ENCODE measurements at regions not wholly inside any gene's neighbourhood (a gene's known extent, or its start where the extent isn't known, plus 50 kb on each side); places are given as distances from the start of the nearest gene placed in this dataset.

DNA sequence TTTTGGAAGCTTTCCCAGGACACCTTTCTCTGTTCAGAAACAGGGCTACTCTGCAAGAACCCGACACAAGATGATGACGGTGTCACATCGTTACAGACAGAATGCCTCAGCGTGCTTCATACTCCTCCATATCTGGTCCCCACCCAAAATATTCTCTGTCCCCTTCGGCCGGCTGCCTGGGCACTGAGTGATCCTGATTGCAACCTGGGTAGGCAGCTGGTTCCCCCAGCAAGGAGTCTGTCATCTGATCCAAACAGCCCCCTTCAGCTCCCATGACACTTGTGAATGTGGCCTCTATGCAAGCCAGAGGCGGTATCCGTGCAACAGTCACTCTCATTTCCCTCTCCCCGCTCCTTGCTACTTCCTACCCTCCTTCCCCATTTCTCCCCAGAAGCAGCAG is 431.7 kb upstream of the B3GAT1 start:
- no peak overlapping the region for H3K4me3 Mint-ChIP-seq (ENCODE audit: unreplicated experiment)
- H3K4me1 Mint-ChIP-seq (ENCODE audit: insufficient read depth, unreplicated experiment), result no peaks in the 10 kb centered on the region
- TF ChIP-seq, protein P1, sequence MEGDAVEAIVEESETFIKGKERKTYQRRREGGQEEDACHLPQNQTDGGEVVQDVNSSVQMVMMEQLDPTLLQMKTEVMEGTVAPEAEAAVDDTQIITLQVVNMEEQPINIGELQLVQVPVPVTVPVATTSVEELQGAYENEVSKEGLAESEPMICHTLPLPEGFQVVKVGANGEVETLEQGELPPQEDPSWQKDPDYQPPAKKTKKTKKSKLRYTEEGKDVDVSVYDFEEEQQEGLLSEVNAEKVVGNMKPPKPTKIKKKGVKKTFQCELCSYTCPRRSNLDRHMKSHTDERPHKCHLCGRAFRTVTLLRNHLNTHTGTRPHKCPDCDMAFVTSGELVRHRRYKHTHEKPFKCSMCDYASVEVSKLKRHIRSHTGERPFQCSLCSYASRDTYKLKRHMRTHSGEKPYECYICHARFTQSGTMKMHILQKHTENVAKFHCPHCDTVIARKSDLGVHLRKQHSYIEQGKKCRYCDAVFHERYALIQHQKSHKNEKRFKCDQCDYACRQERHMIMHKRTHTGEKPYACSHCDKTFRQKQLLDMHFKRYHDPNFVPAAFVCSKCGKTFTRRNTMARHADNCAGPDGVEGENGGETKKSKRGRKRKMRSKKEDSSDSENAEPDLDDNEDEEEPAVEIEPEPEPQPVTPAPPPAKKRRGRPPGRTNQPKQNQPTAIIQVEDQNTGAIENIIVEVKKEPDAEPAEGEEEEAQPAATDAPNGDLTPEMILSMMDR (IDR thresholded peaks at IDR 0.05; ENCODE audit: unreplicated experiment), result no peak
- no peaks in the 10 kb centered on the region for H3K36me3 Mint-ChIP-seq (ENCODE audit: insufficient read depth, unreplicated experiment)
- H3K27ac Mint-ChIP-seq (ENCODE audit: low read depth, unreplicated experiment), result no peak overlapping the region
- DNase-seq (ENCODE audit: unreplicated experiment), result no peak
- H3K27me3 Mint-ChIP-seq (ENCODE audit: insufficient read depth, unreplicated experiment), result no peaks in the 10 kb centered on the region
- BruUV-seq (replicated peaks), result no TSS peak
- H3K9me3 Mint-ChIP-seq (ENCODE audit: unreplicated experiment), result peaks cover 22% of the 10 kb centered on the region
- CTCF ChIA-PET, result no interaction called here
- POLR2A ChIA-PET, result no interaction called here
- intact Hi-C loops (cut with micrococcal nuclease), result no loop called here

DNA sequence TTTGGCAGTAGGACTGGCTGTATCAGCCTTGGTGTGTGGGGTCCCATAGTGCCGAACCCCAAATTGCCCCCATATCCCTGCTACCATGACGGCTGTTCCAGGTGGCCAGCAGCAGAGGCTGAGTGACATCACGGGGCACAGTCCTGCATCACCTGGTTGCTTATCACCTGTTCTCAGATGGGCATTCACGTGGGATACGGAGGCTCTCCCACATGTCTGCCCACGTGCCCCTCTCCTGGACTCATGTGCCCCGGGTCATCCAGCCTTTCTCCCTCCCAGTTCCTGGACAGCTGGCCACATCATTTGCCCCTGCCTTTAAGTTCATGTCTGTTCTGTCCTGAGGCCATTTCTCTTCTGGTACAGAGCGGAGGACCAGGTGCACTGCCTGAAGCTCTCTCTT is 431.0 kb upstream of the B3GAT1 start:
- Mint-ChIP-seq H3K36me3 (ENCODE audit: insufficient read depth, unreplicated experiment) (no peaks in the 10 kb centered on the region), H3K27ac (ENCODE audit: low read depth, unreplicated experiment) (no peak overlapping the region), H3K4me1 (ENCODE audit: insufficient read depth, unreplicated experiment) (no peaks in the 10 kb centered on the region), H3K27me3 (ENCODE audit: insufficient read depth, unreplicated experiment) (no peaks in the 10 kb centered on the region), H3K9me3 (ENCODE audit: unreplicated experiment) (peaks cover 22% of the 10 kb centered on the region), H3K4me3 (ENCODE audit: unreplicated experiment) (no peak overlapping the region)
- CTCF ChIA-PET, result no interaction called here
- POLR2A ChIA-PET, result no interaction called here
- intact Hi-C loops (cut with micrococcal nuclease), result no loop called here
- DNase-seq (ENCODE audit: unreplicated experiment), result no peak
- TF ChIP-seq, protein P1 (IDR thresholded peaks at IDR 0.05; ENCODE audit: unreplicated experiment), result no peak
- BruUV-seq (replicated peaks), result no TSS peak

DNA sequence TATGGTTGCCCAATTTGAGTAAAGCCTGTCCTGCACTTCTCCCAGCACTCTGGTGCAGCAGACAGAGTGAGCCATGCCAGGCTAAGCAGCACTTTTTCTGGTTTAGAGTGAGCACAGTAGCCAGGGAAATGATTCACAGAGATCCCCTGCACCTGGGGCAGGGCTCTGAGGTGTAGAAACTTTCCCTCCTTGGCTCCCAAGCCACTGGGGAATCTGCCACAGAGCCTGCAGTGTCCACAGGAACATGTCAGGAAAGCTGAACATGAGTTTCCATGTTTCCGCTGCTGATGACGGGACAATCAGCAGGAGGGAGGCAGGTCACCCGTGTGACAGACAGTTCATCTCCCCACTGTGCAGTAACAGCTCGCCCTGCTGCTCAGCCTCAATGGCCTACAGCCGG is 429.9 kb upstream of the B3GAT1 start:
- intact Hi-C loops (cut with micrococcal nuclease), result no loop called here
- ChIA-PET POLR2A (no interaction called here), CTCF (no interaction called here)
- Mint-ChIP-seq H3K27ac (ENCODE audit: low read depth, unreplicated experiment) (no peak overlapping the region), H3K4me3 (ENCODE audit: unreplicated experiment) (no peak overlapping the region), H3K9me3 (ENCODE audit: unreplicated experiment) (peaks cover 18% of the 10 kb centered on the region), H3K4me1 (ENCODE audit: insufficient read depth, unreplicated experiment) (no peaks in the 10 kb centered on the region), H3K27me3 (ENCODE audit: insufficient read depth, unreplicated experiment) (no peaks in the 10 kb centered on the region), H3K36me3 (ENCODE audit: insufficient read depth, unreplicated experiment) (no peaks in the 10 kb centered on the region)
- no TSS peak for BruUV-seq (replicated peaks)
- DNase-seq (ENCODE audit: unreplicated experiment), result no peak
- TF ChIP-seq, protein P1 (IDR thresholded peaks at IDR 0.05; ENCODE audit: unreplicated experiment), result no peak

DNA sequence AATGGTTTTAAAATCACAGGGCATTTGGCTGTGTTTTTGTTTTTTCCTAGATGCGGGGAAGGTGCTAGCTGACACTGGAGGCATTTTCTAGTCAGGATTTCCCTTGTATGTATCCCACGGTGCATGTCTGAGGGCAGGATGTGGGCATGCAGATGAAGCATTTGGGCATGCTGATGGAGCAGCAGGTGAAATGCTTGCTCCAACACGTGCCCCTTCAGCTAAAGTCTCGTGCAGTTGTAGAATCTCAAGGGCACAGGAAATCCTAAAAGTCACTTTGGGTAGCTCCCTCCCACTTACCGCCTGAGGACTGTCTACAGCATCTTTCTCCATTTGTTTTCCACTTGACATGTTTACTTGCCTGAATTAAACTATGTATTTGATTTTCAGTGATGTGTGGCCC is 429.4 kb upstream of the B3GAT1 start:
- Mint-ChIP-seq H3K9me3 (ENCODE audit: unreplicated experiment) (peaks cover 12% of the 10 kb centered on the region), H3K27ac (ENCODE audit: low read depth, unreplicated experiment) (no peak overlapping the region), H3K27me3 (ENCODE audit: insufficient read depth, unreplicated experiment) (no peaks in the 10 kb centered on the region), H3K36me3 (ENCODE audit: insufficient read depth, unreplicated experiment) (no peaks in the 10 kb centered on the region), H3K4me1 (ENCODE audit: insufficient read depth, unreplicated experiment) (no peaks in the 10 kb centered on the region), H3K4me3 (ENCODE audit: unreplicated experiment) (no peak overlapping the region)
- intact Hi-C loops (cut with micrococcal nuclease), result no loop called here
- no TSS peak for BruUV-seq (replicated peaks)
- ChIA-PET CTCF (interaction anchor here (0.7 kb wide), 1 partner anchor 62 kb away, joined by 3 read pairs; no protein-coding TSS in a partner anchor), POLR2A (no interaction called here)
- no peak for DNase-seq (ENCODE audit: unreplicated experiment)
- TF ChIP-seq, protein P1 (IDR thresholded peaks at IDR 0.05; ENCODE audit: unreplicated experiment), result no peak

All from MCF 10A (cell line).